HG03378 (cell line): ENCODE measurements at regions not wholly inside any gene's neighbourhood (a gene's known extent, or its start where the extent isn't known, plus 50 kb on each side); places are given as distances from the start of the nearest gene placed in this dataset.
"Not testable (repeated sequence)": the region's sequence is repeated elsewhere in the genome, so short reads cannot be mapped to it uniquely, and the experiment has no call there.

Experiments
- ATAC-seq: cut with Tn5 transposase; IDR thresholded peaks from one replicate; pipeline ENCODE4 v1.9.1; 2021; ENCODE audit warnings: mild to moderate bottlenecking, moderate library complexity; ENCODE audit not compliant: unreplicated experiment

GRCh38 chr7:4436936-4437335 lies 245.2 kb upstream of the FOXK1 start:
- no peak for ATAC-seq

- no peak for ATAC-seq
Observed at GRCh38 chr7:4437916-4438315, 244.2 kb upstream of the FOXK1 start.

GRCh38 chr7:4438723-4439245 lies 243.3 kb upstream of the FOXK1 start:
- no peak for ATAC-seq

- no peak for ATAC-seq
Observed at GRCh38 chr7:4439444-4439843, 242.7 kb upstream of the FOXK1 start.

GRCh38 chr7:4444106-4444505 lies 238.0 kb upstream of the FOXK1 start:
- ATAC-seq, result no peak

- no peak for ATAC-seq
Observed at GRCh38 chr7:4445777-4446176, 236.3 kb upstream of the FOXK1 start.

GRCh38 chr7:4449263-4449662 lies 232.8 kb upstream of the FOXK1 start:
- no peak for ATAC-seq

GRCh38 chr7:4450483-4450882 lies 231.6 kb upstream of the FOXK1 start:
- ATAC-seq, result no peak

- ATAC-seq, result no peak
Observed at GRCh38 chr7:4460597-4460996, 221.5 kb upstream of the FOXK1 start.

GRCh38 chr7:4461531-4461930 lies 220.6 kb upstream of the FOXK1 start:
- ATAC-seq, result no peak

- no peak for ATAC-seq
Observed at GRCh38 chr7:4468320-4469102, 213.6 kb upstream of the FOXK1 start.

- no peak for ATAC-seq
Observed at GRCh38 chr7:4470246-4470645, 211.8 kb upstream of the FOXK1 start.

GRCh38 chr7:4472728-4473127 lies 209.4 kb upstream of the FOXK1 start:
- ATAC-seq, result no peak

GRCh38 chr7:4479367-4480039 lies 202.6 kb upstream of the FOXK1 start:
- no peak for ATAC-seq

- ATAC-seq, result not testable (repeated sequence)
Observed at GRCh38 chr7:4480131-4480530, 202.0 kb upstream of the FOXK1 start.

- no peak for ATAC-seq
Observed at GRCh38 chr7:4483851-4484250, 198.2 kb upstream of the FOXK1 start.

- no peak for ATAC-seq
Observed at GRCh38 chr7:4484545-4484944, 197.6 kb upstream of the FOXK1 start.

- no peak for ATAC-seq
Observed at GRCh38 chr7:4486907-4487306, 195.2 kb upstream of the FOXK1 start.

GRCh38 chr7:4496911-4497310 lies 185.2 kb upstream of the FOXK1 start:
- not testable (repeated sequence) for ATAC-seq

GRCh38 chr7:4500812-4501211 lies 181.3 kb upstream of the FOXK1 start:
- no peak for ATAC-seq

GRCh38 chr7:4507886-4508285 lies 174.2 kb upstream of the FOXK1 start:
- not testable (repeated sequence) for ATAC-seq

- no peak for ATAC-seq
Observed at GRCh38 chr7:4513450-4513849, 168.6 kb upstream of the FOXK1 start.
